Upper lobe of right lung (tissue), 1 donor: ENCODE measurements at regions not wholly inside any gene's neighbourhood (a gene's known extent, or its start where the extent isn't known, plus 50 kb on each side); places are given as distances from the start of the nearest gene placed in this dataset.

Experiments
- ATAC-seq: fragments of 200-7000 bp; cut with Tn5 transposase; one replicate; pipeline ENCODE4 v1.9.1; 2020; ENCODE audit warnings: mild to moderate bottlenecking, moderate library complexity
- DNase-seq: peaks from one replicate; pipeline ENCODE4 v3.0.0-alpha.2; 2020
- H3K27ac ChIP-seq: fragments of 200-600 bp; one replicate; pipeline ENCODE4 v1.8.0; 2022
- H3K27me3 ChIP-seq: fragments of 200-600 bp; one replicate; pipeline ENCODE4 v1.8.0; 2022; ENCODE audit warnings: mild to moderate bottlenecking
- H3K36me3 ChIP-seq: fragments of 200-600 bp; one replicate; pipeline ENCODE4 v1.8.0; 2022
- H3K4me1 ChIP-seq: fragments of 200-600 bp; one replicate; pipeline ENCODE4 v1.8.0; 2022
- H3K4me3 ChIP-seq: fragments of 200-600 bp; one replicate; pipeline ENCODE4 v1.8.0; 2022; ENCODE audit warnings: mild to moderate bottlenecking
- H3K9me3 ChIP-seq: fragments of 200-600 bp; one replicate; pipeline ENCODE4 v1.8.0; 2022
- intact Hi-C: fragments of 100-400 bp; cut with DNase I; formaldehyde crosslinking; loops from one replicate; pipeline ENCODE4 v1.11.0; 2022
- TF ChIP-seq, protein P1 (sequence below): fragments of 200-600 bp; IDR thresholded peaks from one replicate; pipeline ENCODE4 v1.8.0; 2022; ENCODE audit warnings: antibody characterized with exemption
- donor health status: DM: no; HTN: yes; CAD: no; lungs with severe emphysema.

DNA sequence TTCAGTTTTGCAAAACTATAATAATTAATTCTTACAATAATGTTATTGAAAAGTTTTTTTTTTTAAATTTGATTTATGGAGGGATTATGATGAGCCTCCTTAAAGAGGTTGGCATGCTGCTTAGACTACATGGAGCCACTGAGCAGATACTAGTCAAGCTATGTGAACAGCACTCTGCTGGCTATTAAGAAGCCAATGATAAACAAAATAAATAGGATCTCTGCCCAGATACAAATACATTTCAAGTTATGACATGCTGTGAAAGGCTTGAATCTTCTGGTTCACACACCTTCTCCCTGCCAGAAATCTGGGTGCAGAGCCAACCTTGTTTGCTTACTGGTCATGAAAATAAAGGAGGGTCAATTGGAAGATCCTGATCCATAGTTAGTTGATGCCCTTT is 107.4 kb upstream of the NAV3 start:
- intact Hi-C loops = no loop called here

DNA sequence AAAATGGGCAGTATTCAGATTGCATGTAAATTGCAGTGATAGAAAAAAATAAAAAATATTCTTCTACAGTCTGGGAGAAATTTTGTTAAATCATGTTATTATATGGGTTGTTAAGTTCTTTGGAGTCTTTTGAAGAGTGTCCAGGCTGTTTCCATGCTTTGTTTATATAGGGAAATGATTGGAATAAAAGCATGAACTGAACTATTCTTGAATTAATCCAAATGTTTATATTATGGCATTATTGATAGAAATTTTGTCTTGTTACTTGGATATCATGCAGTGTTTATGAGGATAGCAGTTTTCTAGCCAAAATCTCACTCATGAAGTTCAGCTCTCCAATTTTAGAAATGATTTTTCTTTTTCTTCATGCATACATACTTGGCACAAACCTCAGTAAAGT is 108.2 kb upstream of the NAV3 start:
- Histone ChIP-seq H3K27ac (no peak overlapping the region), H3K9me3 (no peaks in the 10 kb centered on the region), H3K27me3 (no peaks in the 10 kb centered on the region), H3K4me3 (no peak overlapping the region), H3K36me3 (no peaks in the 10 kb centered on the region), H3K4me1 (no peaks in the 10 kb centered on the region)
- ATAC-seq = no peak
- intact Hi-C loops = no loop called here
- TF ChIP-seq, protein P1, sequence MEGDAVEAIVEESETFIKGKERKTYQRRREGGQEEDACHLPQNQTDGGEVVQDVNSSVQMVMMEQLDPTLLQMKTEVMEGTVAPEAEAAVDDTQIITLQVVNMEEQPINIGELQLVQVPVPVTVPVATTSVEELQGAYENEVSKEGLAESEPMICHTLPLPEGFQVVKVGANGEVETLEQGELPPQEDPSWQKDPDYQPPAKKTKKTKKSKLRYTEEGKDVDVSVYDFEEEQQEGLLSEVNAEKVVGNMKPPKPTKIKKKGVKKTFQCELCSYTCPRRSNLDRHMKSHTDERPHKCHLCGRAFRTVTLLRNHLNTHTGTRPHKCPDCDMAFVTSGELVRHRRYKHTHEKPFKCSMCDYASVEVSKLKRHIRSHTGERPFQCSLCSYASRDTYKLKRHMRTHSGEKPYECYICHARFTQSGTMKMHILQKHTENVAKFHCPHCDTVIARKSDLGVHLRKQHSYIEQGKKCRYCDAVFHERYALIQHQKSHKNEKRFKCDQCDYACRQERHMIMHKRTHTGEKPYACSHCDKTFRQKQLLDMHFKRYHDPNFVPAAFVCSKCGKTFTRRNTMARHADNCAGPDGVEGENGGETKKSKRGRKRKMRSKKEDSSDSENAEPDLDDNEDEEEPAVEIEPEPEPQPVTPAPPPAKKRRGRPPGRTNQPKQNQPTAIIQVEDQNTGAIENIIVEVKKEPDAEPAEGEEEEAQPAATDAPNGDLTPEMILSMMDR = no peak
- DNase-seq = no peak

More for the DNA sequence above, 107.4 kb upstream of the NAV3 start:
- H3K27ac ChIP-seq = no peak overlapping the region
- no peaks in the 10 kb centered on the region for H3K9me3 ChIP-seq
- no peak for DNase-seq
- H3K4me1 ChIP-seq = no peaks in the 10 kb centered on the region
- ATAC-seq = no peak
- TF ChIP-seq, protein P1 = no peak
- no peaks in the 10 kb centered on the region for H3K27me3 ChIP-seq
- H3K4me3 ChIP-seq = no peak overlapping the region
- no peaks in the 10 kb centered on the region for H3K36me3 ChIP-seq

DNA sequence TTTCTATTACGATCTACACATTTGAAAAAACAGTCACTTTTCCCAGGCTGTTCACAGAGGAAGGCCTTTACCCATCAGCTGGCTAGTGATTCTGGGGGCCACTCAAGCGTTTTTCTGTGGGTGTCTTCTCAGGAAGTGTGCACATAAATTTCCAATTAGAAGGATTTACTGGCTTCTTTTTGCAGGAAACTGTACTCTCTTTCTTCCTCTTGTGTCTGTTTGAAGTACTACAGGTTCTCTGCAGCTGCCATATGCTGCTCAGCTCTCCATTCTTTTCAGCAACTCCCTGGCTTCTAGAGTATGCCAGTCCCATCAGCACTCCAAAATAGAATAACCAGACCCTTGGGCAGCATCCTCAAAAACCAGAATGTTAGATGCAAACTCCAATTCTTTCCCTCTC is 110.4 kb upstream of the NAV3 start:
- Histone ChIP-seq H3K36me3 (no peaks in the 10 kb centered on the region), H3K27me3 (no peaks in the 10 kb centered on the region), H3K9me3 (no peaks in the 10 kb centered on the region), H3K4me3 (no peak overlapping the region), H3K4me1 (no peaks in the 10 kb centered on the region), H3K27ac (no peak overlapping the region)
- no peak for ATAC-seq
- intact Hi-C loops = no loop called here
- TF ChIP-seq, protein P1 = no peak
- no peak for DNase-seq

DNA sequence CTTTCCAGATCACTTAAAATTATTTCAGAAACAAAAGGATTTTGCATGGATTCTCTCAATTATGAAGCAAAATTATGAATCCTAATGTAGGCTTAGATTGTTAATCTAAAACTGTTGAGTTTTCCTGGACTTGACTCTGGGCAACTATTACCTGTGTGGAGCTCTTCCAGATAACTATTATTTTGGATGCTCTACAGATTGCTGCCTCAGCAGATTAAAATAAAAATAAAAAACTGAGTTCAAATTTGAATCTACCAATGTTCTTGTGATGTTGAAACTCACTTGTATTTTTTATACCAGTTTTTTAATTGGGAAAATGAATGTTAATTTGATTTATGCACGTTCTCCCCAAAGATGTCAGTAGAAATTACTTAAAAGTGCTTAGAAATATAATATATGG is 120.5 kb upstream of the NAV3 start:
- DNase-seq (no peak), ATAC-seq (no peak)
- TF ChIP-seq, protein P1 = no peak
- Histone ChIP-seq H3K36me3 (no peaks in the 10 kb centered on the region), H3K27ac (no peak overlapping the region), H3K4me1 (no peaks in the 10 kb centered on the region), H3K4me3 (no peak overlapping the region), H3K27me3 (no peaks in the 10 kb centered on the region), H3K9me3 (no peaks in the 10 kb centered on the region)
- intact Hi-C loops = no loop called here

DNA sequence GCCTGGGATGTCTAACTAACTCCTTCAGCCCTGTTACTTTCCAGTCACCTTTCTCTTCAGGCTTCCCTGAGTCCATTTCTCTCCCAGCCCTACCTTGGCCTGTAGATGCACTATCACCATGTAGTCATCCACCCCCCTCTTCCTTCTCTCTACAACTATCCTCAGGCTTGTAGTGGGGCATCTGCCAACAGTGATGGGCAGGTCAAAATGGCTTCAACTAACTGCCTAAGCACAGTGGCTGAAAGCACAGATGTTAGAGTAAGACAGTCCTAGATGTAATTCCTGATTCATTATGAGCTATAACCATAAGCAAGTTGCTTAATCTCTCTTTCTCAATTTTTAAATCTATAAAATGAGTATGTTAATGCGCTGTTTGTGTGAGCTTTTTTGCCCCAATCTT is 133.6 kb upstream of the NAV3 start:
- Histone ChIP-seq H3K9me3 (no peaks in the 10 kb centered on the region), H3K4me3 (no peak overlapping the region), H3K27me3 (no peaks in the 10 kb centered on the region), H3K4me1 (no peaks in the 10 kb centered on the region), H3K27ac (no peak overlapping the region), H3K36me3 (no peaks in the 10 kb centered on the region)
- ATAC-seq = no peak
- TF ChIP-seq, protein P1 = no peak
- no peak for DNase-seq
- intact Hi-C loops = no loop called here

DNA sequence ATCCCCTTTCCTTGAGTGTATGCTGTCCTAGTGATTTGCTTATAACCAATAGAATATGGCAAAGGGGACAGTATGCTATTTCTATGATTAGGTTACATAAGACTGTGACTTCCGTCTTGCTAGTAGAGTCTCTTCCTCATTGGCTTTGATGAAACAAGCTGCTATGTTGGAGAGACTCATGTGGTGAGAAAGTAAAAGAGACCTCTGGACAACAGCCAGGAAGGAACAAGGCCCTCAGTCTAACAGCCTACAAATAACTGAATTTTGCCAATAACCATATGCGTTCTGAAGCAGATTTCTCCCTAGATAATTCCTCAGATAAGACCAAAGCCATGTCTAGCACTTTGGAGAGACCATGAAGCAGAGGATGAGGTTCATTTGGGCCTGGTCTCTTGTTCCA is 134.5 kb upstream of the NAV3 start:
- intact Hi-C loops = no loop called here
- Histone ChIP-seq H3K27me3 (no peaks in the 10 kb centered on the region), H3K9me3 (no peaks in the 10 kb centered on the region), H3K36me3 (no peaks in the 10 kb centered on the region), H3K4me1 (no peaks in the 10 kb centered on the region), H3K4me3 (no peak overlapping the region), H3K27ac (no peak overlapping the region)
- ATAC-seq (no peak), DNase-seq (no peak)
- TF ChIP-seq, protein P1 = no peak
